ENCODE measurements at regions not wholly inside any gene's neighbourhood (a gene's known extent, or its start where the extent isn't known, plus 50 kb on each side); places are given as distances from the start of the nearest gene placed in this dataset.

DNA sequence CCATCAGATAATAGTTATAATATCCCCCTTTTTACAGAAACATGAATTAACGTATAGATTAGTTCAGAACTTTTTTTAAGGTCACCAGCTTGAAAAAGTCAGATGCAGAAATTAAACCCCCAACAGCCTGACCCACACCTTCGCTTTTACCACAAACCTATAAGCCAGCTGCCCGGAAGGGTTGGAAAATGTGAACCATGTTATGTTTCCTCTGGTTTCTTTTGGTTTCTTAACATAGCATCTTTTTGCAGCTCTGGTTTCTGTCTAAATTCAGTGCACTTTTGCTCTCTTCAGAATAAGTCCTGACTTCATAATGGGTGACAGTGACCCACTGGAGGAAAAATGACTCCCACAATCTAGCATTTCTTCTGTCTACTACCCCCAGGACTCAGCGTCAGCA, 381.7 kb upstream of the DDX18 start:
- no peak for TF ChIP-seq TAF1 (IDR thresholded peaks at IDR 0.05; ENCODE audit: borderline replicate concordance, low read depth, low read length)
- no peak for TF ChIP-seq POLR2A (IDR thresholded peaks at IDR 0.05; ENCODE audit: low read depth, low read length)
